ENCODE measurements at regions not wholly inside any gene's neighbourhood (a gene's known extent, or its start where the extent isn't known, plus 50 kb on each side); places are given as distances from the start of the nearest gene placed in this dataset.

GRCh38 chr2:145723872-145724271, 1204.0 kb upstream of the ZEB2 start:
- H3K4me3 ChIP-seq (ENCODE audit: low read length) = no peak overlapping the region
- TF ChIP-seq CTCF (conservative IDR thresholded peaks at IDR 0.05; ENCODE audit: low read length) = no peak
- DNase-seq (ENCODE audit: low read depth) = no peak

- DNase-seq (ENCODE audit: low read depth) = no peak
Observed at GRCh38 chr2:145721681-145722080, 1201.8 kb upstream of the ZEB2 start.

GRCh38 chr2:145715601-145716000, 1195.7 kb upstream of the ZEB2 start:
- H3K4me3 ChIP-seq (ENCODE audit: low read length) = no peak overlapping the region
- TF ChIP-seq CTCF (conservative IDR thresholded peaks at IDR 0.05; ENCODE audit: low read length) = no peak
- DNase-seq (ENCODE audit: low read depth) = peak; percentile 43

More at GRCh38 chr2:145721681-145722080, 1201.8 kb upstream of the ZEB2 start:
- H3K4me3 ChIP-seq (ENCODE audit: low read length) = no peak overlapping the region
- TF ChIP-seq CTCF (conservative IDR thresholded peaks at IDR 0.05; ENCODE audit: low read length) = no peak

GRCh38 chr2:145710303-145710702, 1190.4 kb upstream of the ZEB2 start:
- TF ChIP-seq CTCF (conservative IDR thresholded peaks at IDR 0.05; ENCODE audit: low read length) = no peak
- DNase-seq (ENCODE audit: low read depth) = no peak
- no peak overlapping the region for H3K4me3 ChIP-seq (ENCODE audit: low read length)

- no peak for TF ChIP-seq CTCF (conservative IDR thresholded peaks at IDR 0.05; ENCODE audit: low read length)
- no peak for DNase-seq (ENCODE audit: low read depth)
- no peak overlapping the region for H3K4me3 ChIP-seq (ENCODE audit: low read length)
Observed at GRCh38 chr2:145702305-145702704, 1182.4 kb upstream of the ZEB2 start.

- no peak overlapping the region for H3K4me3 ChIP-seq (ENCODE audit: low read length)
- DNase-seq (ENCODE audit: low read depth) = peak; percentile 65
- no peak for TF ChIP-seq CTCF (conservative IDR thresholded peaks at IDR 0.05; ENCODE audit: low read length)
Observed at GRCh38 chr2:145692971-145693478, 1173.1 kb upstream of the ZEB2 start.

GRCh38 chr2:145691659-145692058, 1171.7 kb upstream of the ZEB2 start:
- H3K4me3 ChIP-seq (ENCODE audit: low read length) = no peak overlapping the region
- DNase-seq (ENCODE audit: low read depth) = no peak

More at GRCh38 chr2:145691659-145692058, 1171.7 kb upstream of the ZEB2 start:
- TF ChIP-seq CTCF (conservative IDR thresholded peaks at IDR 0.05; ENCODE audit: low read length) = no peak
